H1 (cell line): ENCODE measurements at regions not wholly inside any gene's neighbourhood (a gene's known extent, or its start where the extent isn't known, plus 50 kb on each side); places are given as distances from the start of the nearest gene placed in this dataset.

ENCODE experiments used
- CREB1 ChIP-seq: IDR thresholded peaks from 2 replicates; pipeline ENCODE4 v1.6.1; 2012; ENCODE audit warnings: inconsistent platforms
- CTCF ChIP-seq, 3 experiments: IDR thresholded peaks; 1 replicate in 2 of 3; 2 replicates in 1 of 3; pipeline versions ENCODE4 v1.5.1 to v1.6.1; 2011; ENCODE audit warnings: low read length in 3 of 3, mild to moderate bottlenecking in 3 of 3, inconsistent platforms in 2 of 3, low read depth in 1 of 3, moderate library complexity in 1 of 3; ENCODE audit not compliant: insufficient read depth in 1 of 3; ENCODE audit errors: control extremely low read depth in 1 of 3
- EGR1 ChIP-seq: IDR thresholded peaks from 2 replicates; pipeline ENCODE4 v1.6.1; 2011; ENCODE audit warnings: low read depth, low read length, borderline replicate concordance
- HDAC6 ChIP-seq: IDR thresholded peaks from one replicate; pipeline ENCODE4 v1.7.1; 2012; ENCODE audit warnings: low read depth, mild to moderate bottlenecking, inconsistent platforms, low read length, moderate library complexity
- KDM1A ChIP-seq: fragments of 200-600, 300-600 bp; sonication (generic); IDR thresholded peaks from 2 replicates; pipeline ENCODE4 v1.7.1; 2016; ENCODE audit warnings: mild to moderate bottlenecking, low read length, borderline replicate concordance
- NANOG ChIP-seq: IDR thresholded peaks from 2 replicates; pipeline ENCODE4 v1.6.1; 2011; ENCODE audit warnings: low read length, low read depth, mild to moderate bottlenecking, inconsistent platforms; ENCODE audit not compliant: insufficient read depth, poor library complexity, severe bottlenecking
- SAP30 ChIP-seq: fragments of 300-600 bp; sonication (generic); IDR thresholded peaks from 2 replicates; pipeline ENCODE4 v1.7.1; 2012; ENCODE audit warnings: low read length, moderate library complexity, mild to moderate bottlenecking, inconsistent platforms; ENCODE audit not compliant: insufficient read depth, insufficient replicate concordance

DNA sequence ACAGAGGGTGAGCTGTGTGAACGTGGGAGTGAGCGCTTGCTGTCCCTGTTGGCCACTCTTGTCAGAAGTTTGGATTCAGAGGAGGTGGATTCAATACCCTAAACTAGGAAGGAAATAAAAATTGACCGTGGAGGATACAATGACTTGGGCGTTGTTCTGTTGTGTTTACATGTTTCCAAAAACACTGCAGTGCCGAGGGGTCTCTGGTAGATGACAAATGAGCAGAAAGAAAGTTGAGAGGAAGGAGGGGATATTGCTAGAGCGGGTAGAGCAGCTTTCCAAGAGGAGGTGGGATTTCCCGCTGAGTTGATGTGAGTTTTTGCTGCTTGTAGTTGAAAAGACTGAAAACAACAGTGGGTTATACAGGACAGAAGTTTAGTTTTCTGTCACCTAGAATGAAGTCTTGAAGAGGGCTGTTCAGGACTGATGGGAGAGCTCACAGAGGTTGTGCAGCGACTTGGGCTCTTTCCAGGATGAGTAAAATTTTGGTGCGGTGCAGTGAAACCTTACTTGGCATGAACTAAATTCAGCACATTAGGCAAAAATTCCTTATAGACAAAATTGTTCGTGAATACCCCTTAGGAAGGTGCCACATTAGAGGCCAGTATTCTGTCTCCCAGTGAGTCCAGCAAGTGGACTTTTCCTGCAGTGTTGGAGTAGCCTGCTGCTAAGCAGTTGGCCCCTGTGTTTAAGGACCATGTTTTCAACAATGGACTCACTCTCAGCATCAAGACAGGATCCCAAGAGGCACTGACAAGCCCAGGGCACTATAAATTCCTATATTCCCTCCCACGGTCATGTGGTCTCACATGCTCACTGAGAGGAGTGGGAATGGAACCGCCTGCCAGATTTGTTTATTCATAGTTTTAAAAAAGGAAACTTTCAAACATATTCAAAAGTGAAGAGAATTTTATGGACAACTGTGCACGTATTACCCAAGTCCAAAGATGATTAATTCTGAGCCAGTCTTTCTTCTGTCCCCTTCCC is 435.0 kb upstream of the C2CD4B start (continued):
- TF ChIP-seq CTCF (IDR thresholded peaks at IDR 0.05; ENCODE audit: control extremely low read depth in 1 of 3, insufficient read depth in 1 of 3, low read depth in 1 of 3, low read length in 3 of 3) (no peak), EGR1 (no peak), HDAC6 (no peak), KDM1A (no peak), CREB1 (no peak), SAP30 (no peak), NANOG (no peak)
